ENCODE measurements at regions not wholly inside any gene's neighbourhood (a gene's known extent, or its start where the extent isn't known, plus 50 kb on each side); places are given as distances from the start of the nearest gene placed in this dataset.

GRCh38 chr1:182003953-182004586 is 57.4 kb downstream of the ZNF648 start:
- intact Hi-C loops (cut with micrococcal nuclease), result no loop called here
- Histone ChIP-seq H3K4me2 (ENCODE audit: low read length) (no peak overlapping the region), H3K79me2 (ENCODE audit: insufficient read depth, low read length) (no peaks in the 10 kb centered on the region), H3K27me3 (ENCODE audit: insufficient read depth, low read length) (peaks cover 7% of the 10 kb centered on the region; the same call in 1 of the 2 replicates), H3K9me3 (ENCODE audit: control insufficient read depth in 1 of 2, insufficient read depth in 1 of 2, low read depth in 1 of 2, low read length in 2 of 2) (no peaks in the 10 kb centered on the region), H3K27ac (ENCODE audit: low read depth, low read length) (no peak overlapping the region), H3K36me3 (ENCODE audit: control insufficient read depth in 1 of 2, insufficient read depth in 2 of 2, low read length in 2 of 2) (no peaks in the 10 kb centered on the region), H4K20me1 (ENCODE audit: insufficient read depth) (no peaks in the 10 kb centered on the region), H3K4me1 (ENCODE audit: control insufficient read depth in 1 of 2, insufficient read depth in 2 of 2, low read length in 2 of 2) (peaks cover 0 to 2% of the 10 kb centered on the region in 2 experiments; a peak in 1 of 4 replicates), H3K9ac (ENCODE audit: low read length) (no peak overlapping the region), H3K9me2 (ENCODE audit: insufficient read depth) (no peaks in the 10 kb centered on the region), H2AFZ (ENCODE audit: low read depth, low read length, poor library complexity, severe bottlenecking) (no peak overlapping the region), H3K4me3 (replicated peaks in 1 of 2; ENCODE audit: low read depth in 1 of 2, low read length in 2 of 2) (no peak overlapping the region)
- DNase-seq (ENCODE audit: low read depth, low spot score) (no peak), ATAC-seq (peak; percentile 69)
- BruUV-seq (replicated peaks), result no TSS peak
- TF ChIP-seq REST (IDR thresholded peaks at IDR 0.05; ENCODE audit: low read depth), result no peak
- no peak for TF ChIP-seq JUND (IDR thresholded peaks at IDR 0.05)
- no peak for TF ChIP-seq POLR2A (IDR thresholded peaks at IDR 0.05; ENCODE audit: borderline replicate concordance, extremely low read depth, insufficient read depth, insufficient read length)
- no peak for TF ChIP-seq ATF3 (IDR thresholded peaks at IDR 0.05)
- no peak for TF ChIP-seq ZBTB33 (IDR thresholded peaks at IDR 0.05; ENCODE audit: extremely low read depth, insufficient replicate concordance, low read length)
- peak in 1 of 3 experiments; percentile 34; a peak in 2 of 6 replicates for TF ChIP-seq CTCF (IDR thresholded peaks at IDR 0.05 in 2 of 3, conservative IDR thresholded peaks at IDR 0.05 in 1 of 3; ENCODE audit: borderline replicate concordance in 1 of 3, insufficient read depth in 1 of 3, low read depth in 2 of 3, low read length in 2 of 3)
- no peak for TF ChIP-seq EZH2 (IDR thresholded peaks at IDR 0.05)
- ChIA-PET RAD21 (ENCODE audit: low non-redundant PET in 1 of 2, low total read pairs in 2 of 2, uncharacterized antibody in 2 of 2, unreplicated experiment in 2 of 2) (no interaction called here), CTCF (interaction anchor here (0.8 kb wide), 2 partner anchors 50 to 67 kb away, joined by 3 to 4 read pairs; no protein-coding TSS in a partner anchor), POLR2A (interaction anchor here (1.7 kb wide), 1 partner anchor 25 kb away, joined by 5 read pairs; no protein-coding TSS in a partner anchor)
